ENCODE measurements at regions not wholly inside any gene's neighbourhood (a gene's known extent, or its start where the extent isn't known, plus 50 kb on each side); places are given as distances from the start of the nearest gene placed in this dataset.

DNA sequence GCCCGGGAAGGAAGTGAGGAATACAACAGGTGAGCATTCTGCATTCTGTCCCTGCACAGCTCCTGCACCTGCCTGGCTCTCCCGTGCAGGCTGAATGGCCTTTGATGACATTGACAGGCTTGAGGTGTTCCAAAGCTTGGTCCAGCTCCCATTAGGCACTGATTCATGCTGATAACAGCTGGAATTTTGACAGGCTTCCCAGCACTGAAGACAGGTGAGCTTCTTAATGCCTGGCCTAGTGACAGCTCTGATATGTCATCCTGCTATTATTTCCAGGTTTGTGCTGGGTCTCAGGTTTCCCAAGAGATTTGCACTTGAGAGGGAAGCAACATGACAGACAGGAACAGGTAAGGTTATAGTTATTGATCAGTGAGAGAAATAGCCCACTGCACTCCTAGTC, 58.0 kb upstream of the MTNR1B start:
- Mint-ChIP-seq H3K27ac (no peak overlapping the region), H3K9me3 (no peaks in the 10 kb centered on the region), H3K27me3 (no peaks in the 10 kb centered on the region), H3K4me1 (no peaks in the 10 kb centered on the region), H3K36me3 (ENCODE audit: low read depth) (no peaks in the 10 kb centered on the region), H3K4me3 (no peak overlapping the region)
- DNase-seq (no peak), ATAC-seq (ENCODE audit: low read depth) (no peak)
- ChIA-PET CTCF (no interaction called here), POLR2A (no interaction called here)
- intact Hi-C loops (cut with micrococcal nuclease), result no loop called here
- TF ChIP-seq, protein P1, sequence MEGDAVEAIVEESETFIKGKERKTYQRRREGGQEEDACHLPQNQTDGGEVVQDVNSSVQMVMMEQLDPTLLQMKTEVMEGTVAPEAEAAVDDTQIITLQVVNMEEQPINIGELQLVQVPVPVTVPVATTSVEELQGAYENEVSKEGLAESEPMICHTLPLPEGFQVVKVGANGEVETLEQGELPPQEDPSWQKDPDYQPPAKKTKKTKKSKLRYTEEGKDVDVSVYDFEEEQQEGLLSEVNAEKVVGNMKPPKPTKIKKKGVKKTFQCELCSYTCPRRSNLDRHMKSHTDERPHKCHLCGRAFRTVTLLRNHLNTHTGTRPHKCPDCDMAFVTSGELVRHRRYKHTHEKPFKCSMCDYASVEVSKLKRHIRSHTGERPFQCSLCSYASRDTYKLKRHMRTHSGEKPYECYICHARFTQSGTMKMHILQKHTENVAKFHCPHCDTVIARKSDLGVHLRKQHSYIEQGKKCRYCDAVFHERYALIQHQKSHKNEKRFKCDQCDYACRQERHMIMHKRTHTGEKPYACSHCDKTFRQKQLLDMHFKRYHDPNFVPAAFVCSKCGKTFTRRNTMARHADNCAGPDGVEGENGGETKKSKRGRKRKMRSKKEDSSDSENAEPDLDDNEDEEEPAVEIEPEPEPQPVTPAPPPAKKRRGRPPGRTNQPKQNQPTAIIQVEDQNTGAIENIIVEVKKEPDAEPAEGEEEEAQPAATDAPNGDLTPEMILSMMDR (IDR thresholded peaks at IDR 0.05), result no peak

DNA sequence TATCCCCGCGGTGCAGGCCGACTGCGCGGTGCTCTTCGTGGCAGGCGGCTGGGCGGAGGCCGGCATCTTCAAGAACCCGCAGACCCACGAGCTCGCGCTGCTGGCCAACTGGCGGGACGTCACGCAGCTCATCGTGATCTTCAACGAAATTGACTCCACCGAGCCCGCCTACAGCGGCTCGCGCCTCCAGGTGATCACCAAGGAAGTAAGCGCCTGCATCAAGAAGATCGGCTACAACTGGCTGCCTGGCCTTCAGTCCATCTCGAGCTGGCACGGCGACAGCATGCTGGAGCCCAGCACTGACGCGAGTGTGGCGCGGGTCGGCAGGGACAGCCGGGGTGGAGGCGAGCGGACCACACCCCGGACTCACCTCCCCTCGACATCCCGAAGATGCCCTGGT, 53.9 kb upstream of the MTNR1B start:
- Mint-ChIP-seq H3K4me1 (no peaks in the 10 kb centered on the region), H3K36me3 (ENCODE audit: low read depth) (no peaks in the 10 kb centered on the region)

GRCh38 chr11:92916299-92916698, 53.2 kb upstream of the MTNR1B start:
- H3K4me3 Mint-ChIP-seq, result no peak overlapping the region
- ChIA-PET CTCF (no interaction called here), POLR2A (no interaction called here)
- no peaks in the 10 kb centered on the region for H3K27me3 Mint-ChIP-seq
- no peaks in the 10 kb centered on the region for H3K4me1 Mint-ChIP-seq
- TF ChIP-seq, protein P1 (IDR thresholded peaks at IDR 0.05), result no peak
- ATAC-seq (ENCODE audit: low read depth), result no peak
- no peak for DNase-seq
- H3K27ac Mint-ChIP-seq, result no peak overlapping the region
- no peaks in the 10 kb centered on the region for H3K36me3 Mint-ChIP-seq (ENCODE audit: low read depth)
- H3K9me3 Mint-ChIP-seq, result no peaks in the 10 kb centered on the region
- intact Hi-C loops (cut with micrococcal nuclease), result no loop called here

More for the DNA sequence above, 53.9 kb upstream of the MTNR1B start:
- DNase-seq (no peak), ATAC-seq (ENCODE audit: low read depth) (no peak)
- Mint-ChIP-seq H3K27me3 (no peaks in the 10 kb centered on the region), H3K4me3 (no peak overlapping the region), H3K27ac (no peak overlapping the region), H3K9me3 (no peaks in the 10 kb centered on the region)
- intact Hi-C loops (cut with micrococcal nuclease), result no loop called here
- ChIA-PET POLR2A (no interaction called here), CTCF (no interaction called here)
- TF ChIP-seq, protein P1 (IDR thresholded peaks at IDR 0.05), result no peak

- TF ChIP-seq, protein P1 (IDR thresholded peaks at IDR 0.05), result no peak
- CTCF ChIA-PET, result no interaction called here
- intact Hi-C loops (cut with micrococcal nuclease), result no loop called here
- no peak overlapping the region for H3K27ac Mint-ChIP-seq
- ATAC-seq (ENCODE audit: low read depth), result no peak
- H3K27me3 Mint-ChIP-seq, result no peaks in the 10 kb centered on the region
- H3K4me1 Mint-ChIP-seq, result no peaks in the 10 kb centered on the region
- no peaks in the 10 kb centered on the region for H3K36me3 Mint-ChIP-seq (ENCODE audit: low read depth)
- no peak overlapping the region for H3K4me3 Mint-ChIP-seq
- DNase-seq, result no peak
- no peaks in the 10 kb centered on the region for H3K9me3 Mint-ChIP-seq
- POLR2A ChIA-PET, result no interaction called here
These were observed 51.5 kb upstream of the MTNR1B start for GRCh38 chr11:92917927-92918326.

DNA sequence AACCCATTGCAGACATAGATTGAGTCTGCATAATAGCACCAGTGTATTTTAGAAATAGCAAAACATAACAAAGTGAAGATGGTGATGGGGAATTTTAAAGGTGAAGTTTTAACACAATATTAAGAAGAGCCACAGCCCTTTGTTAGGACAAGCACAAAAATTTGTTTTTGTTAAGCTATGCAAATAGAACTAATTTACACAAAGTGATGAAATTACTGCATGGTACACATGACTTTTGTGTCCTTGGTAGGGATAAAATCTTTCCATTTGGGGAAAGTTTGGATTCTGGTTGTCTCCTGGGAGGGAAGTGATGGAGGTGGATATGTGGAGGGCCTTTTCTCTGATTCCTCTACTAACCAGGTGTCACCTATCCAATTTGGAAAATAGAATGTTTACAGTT, 50.4 kb upstream of the MTNR1B start:
- Mint-ChIP-seq H3K27me3 (no peaks in the 10 kb centered on the region), H3K4me3 (no peak overlapping the region), H3K9me3 (peaks cover under 1% of the 10 kb centered on the region), H3K4me1 (no peaks in the 10 kb centered on the region), H3K36me3 (ENCODE audit: low read depth) (no peaks in the 10 kb centered on the region), H3K27ac (no peak overlapping the region)
- DNase-seq (no peak), ATAC-seq (ENCODE audit: low read depth) (no peak)
- TF ChIP-seq, protein P1 (IDR thresholded peaks at IDR 0.05), result no peak
- intact Hi-C loops (cut with micrococcal nuclease), result no loop called here
- ChIA-PET CTCF (no interaction called here), POLR2A (no interaction called here)

All from activated B cell treated with CpG ODN at 0.5 μM for 24 hours (primary cell).